Activated T-cell treated with anti-CD3 and anti-CD28 coated beads for 1 hour (primary cell): ENCODE measurements at regions not wholly inside any gene's neighbourhood (a gene's known extent, or its start where the extent isn't known, plus 50 kb on each side); places are given as distances from the start of the nearest gene placed in this dataset.
"Not testable (repeated sequence)": the region's sequence is repeated elsewhere in the genome, so short reads cannot be mapped to it uniquely, and the experiment has no call there.

Source experiments
- DNase-seq: peaks from one replicate; pipeline ENCODE4 v3.0.0-alpha.2; 2020; ENCODE audit warnings: low read depth

- not testable (repeated sequence) for DNase-seq
These were observed 221.6 kb downstream of the FOXD4L6 start for GRCh38 chr9:40906879-40907278.

GRCh38 chr9:40892315-40892714 lies 236.2 kb downstream of the FOXD4L6 start:
- DNase-seq, result not testable (repeated sequence)

GRCh38 chr9:40885858-40886257 lies 242.6 kb downstream of the FOXD4L6 start:
- DNase-seq, result not testable (repeated sequence)

DNA sequence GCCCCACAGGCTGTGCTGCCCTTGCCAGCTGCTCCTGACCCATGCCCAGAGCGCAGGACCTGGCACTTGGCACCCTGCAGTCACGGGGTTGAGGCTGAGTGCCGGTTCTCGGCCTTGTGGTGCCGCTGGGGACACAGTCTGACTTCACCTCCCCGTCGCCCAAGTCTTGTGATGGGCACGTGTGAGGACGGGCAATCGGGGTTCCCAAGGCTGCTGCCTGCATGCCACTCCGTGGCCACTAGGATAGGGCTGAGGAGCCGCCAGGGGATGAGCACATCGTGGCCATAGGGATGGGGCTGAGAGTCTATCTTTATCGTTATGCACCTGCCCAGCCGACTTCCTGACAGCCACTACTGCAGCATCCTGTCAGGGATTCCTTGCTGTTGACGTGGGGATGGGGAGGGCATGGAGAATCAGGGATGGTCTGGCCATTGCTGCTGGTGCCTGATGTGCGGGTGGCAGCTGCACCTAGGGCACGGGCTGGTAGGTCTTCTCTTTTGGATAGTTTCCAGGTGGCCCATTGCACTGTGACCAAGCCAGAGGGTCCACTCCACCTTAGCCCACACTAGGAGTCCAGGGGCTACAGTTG lies 243.5 kb downstream of the FOXD4L6 start:
- not testable (repeated sequence) for DNase-seq

- DNase-seq, result no peak
These were observed 244.2 kb downstream of the FOXD4L6 start for GRCh38 chr9:40884072-40884901.

DNA sequence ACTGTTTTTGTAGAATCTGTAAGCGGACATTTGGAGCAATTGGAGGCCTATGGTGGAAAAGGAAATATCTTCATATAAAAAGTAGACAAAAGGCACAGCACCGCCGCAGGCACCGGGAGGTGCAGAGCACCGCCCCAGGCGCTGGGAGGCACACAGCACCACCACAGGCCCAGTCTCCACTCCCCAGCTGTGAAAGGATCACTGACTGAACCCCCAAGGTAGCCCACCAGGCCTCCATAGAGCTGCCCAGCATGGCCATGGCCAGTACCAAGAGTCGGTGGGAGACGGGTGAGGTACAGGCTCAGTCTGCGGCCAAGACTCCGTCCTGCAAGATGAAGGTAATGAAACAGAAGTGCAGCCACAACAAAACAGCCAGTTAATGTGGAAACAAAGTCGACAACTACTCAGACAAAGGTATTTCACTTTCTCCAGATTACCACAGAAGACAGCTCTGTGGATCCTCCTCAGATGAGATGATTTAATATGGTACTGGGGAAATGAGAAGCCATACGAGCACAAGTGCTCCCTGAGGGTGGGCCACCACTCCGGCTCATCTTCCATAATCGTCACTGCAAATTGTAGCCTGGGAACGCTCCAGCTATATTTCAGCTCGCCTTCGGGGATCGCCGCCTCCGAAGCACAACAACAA lies 244.9 kb downstream of the FOXD4L6 start:
- DNase-seq, result not testable (repeated sequence)

- not testable (repeated sequence) for DNase-seq
These were observed 254.7 kb downstream of the FOXD4L6 start for GRCh38 chr9:40873753-40874295.

DNA sequence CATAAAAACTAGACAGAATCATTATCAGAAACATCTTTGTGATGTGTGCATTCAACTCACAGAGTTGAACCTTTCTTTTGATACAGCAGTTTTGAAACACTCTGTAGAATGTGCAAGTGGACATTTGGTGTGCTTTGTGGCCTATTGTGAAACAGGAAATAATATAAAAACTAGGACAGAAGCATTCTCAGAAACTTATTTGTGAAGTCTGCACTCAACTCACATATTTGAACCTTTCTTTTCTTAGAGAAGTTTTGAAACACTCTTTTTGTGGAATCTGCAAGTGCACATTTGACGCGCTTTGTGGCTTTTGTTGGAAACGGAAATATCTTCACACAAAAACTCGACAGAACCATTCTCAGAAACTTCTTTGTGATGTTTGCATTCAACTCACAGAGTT lies 260.0 kb downstream of the FOXD4L6 start:
- DNase-seq, result not testable (repeated sequence)
